Activated T-cell treated with anti-CD3 and anti-CD28 coated beads for 48 hours (primary cell): ENCODE measurements at regions not wholly inside any gene's neighbourhood (a gene's known extent, or its start where the extent isn't known, plus 50 kb on each side); places are given as distances from the start of the nearest gene placed in this dataset.
"Not testable (repeated sequence)": the region's sequence is repeated elsewhere in the genome, so short reads cannot be mapped to it uniquely, and the experiment has no call there.

Source experiments
- DNase-seq: peaks from one replicate; pipeline ENCODE4 v3.0.0-alpha.2; 2020; ENCODE audit warnings: low read depth

GRCh38 chr9:106110483-106110882, 416.1 kb downstream of the TMEM38B start:
- no peak for DNase-seq

GRCh38 chr9:106111039-106111730, 416.8 kb downstream of the TMEM38B start:
- no peak for DNase-seq

GRCh38 chr9:106112935-106113334, 418.6 kb downstream of the TMEM38B start:
- no peak for DNase-seq

- no peak for DNase-seq
These were observed 424.8 kb downstream of the TMEM38B start for GRCh38 chr9:106119176-106119575.

GRCh38 chr9:106120071-106120470, 425.7 kb downstream of the TMEM38B start:
- no peak for DNase-seq

GRCh38 chr9:106127776-106128175, 433.4 kb downstream of the TMEM38B start:
- no peak for DNase-seq

- DNase-seq: no peak
These were observed 436.0 kb downstream of the TMEM38B start for GRCh38 chr9:106130374-106130773.

- DNase-seq: no peak
These were observed 449.4 kb downstream of the TMEM38B start for GRCh38 chr9:106143781-106144180.

GRCh38 chr9:106146066-106146840, 451.9 kb downstream of the TMEM38B start:
- DNase-seq: no peak

- DNase-seq: no peak
These were observed 452.5 kb downstream of the TMEM38B start for GRCh38 chr9:106146886-106147285.

GRCh38 chr9:106149956-106150355, 455.6 kb downstream of the TMEM38B start:
- no peak for DNase-seq

- DNase-seq: no peak
These were observed 462.1 kb downstream of the TMEM38B start for GRCh38 chr9:106156465-106156864.

- DNase-seq: no peak
These were observed 477.9 kb downstream of the TMEM38B start for GRCh38 chr9:106172265-106172664.

GRCh38 chr9:106174346-106174745, 480.0 kb downstream of the TMEM38B start:
- no peak for DNase-seq

GRCh38 chr9:106177216-106177615, 482.9 kb downstream of the TMEM38B start:
- no peak for DNase-seq

GRCh38 chr9:106179191-106179590, 484.9 kb downstream of the TMEM38B start:
- no peak for DNase-seq

- not testable (repeated sequence) for DNase-seq
These were observed 509.6 kb downstream of the TMEM38B start for GRCh38 chr9:106203815-106204516.

GRCh38 chr9:106207298-106207697, 513.0 kb downstream of the TMEM38B start:
- no peak for DNase-seq

GRCh38 chr9:106218427-106218826, 524.1 kb downstream of the TMEM38B start:
- DNase-seq: no peak

GRCh38 chr9:106218854-106219253, 524.5 kb downstream of the TMEM38B start:
- DNase-seq: no peak

- no peak for DNase-seq
These were observed 526.1 kb downstream of the TMEM38B start for GRCh38 chr9:106220415-106220814.

GRCh38 chr9:106228861-106229260, 534.5 kb downstream of the TMEM38B start:
- no peak for DNase-seq

- no peak for DNase-seq
These were observed 538.8 kb downstream of the TMEM38B start for GRCh38 chr9:106233116-106233515.
